Rectal smooth muscle tissue (tissue), 1 donor: ENCODE measurements at regions not wholly inside any gene's neighbourhood (a gene's known extent, or its start where the extent isn't known, plus 50 kb on each side); places are given as distances from the start of the nearest gene placed in this dataset.

Source experiments
- H3K27ac ChIP-seq: one replicate; pipeline ENCODE4 v1.7.0; 2013; ENCODE audit warnings: low read depth, low read length, inconsistent platforms
- H3K27me3 ChIP-seq: one replicate; pipeline ENCODE4 v1.7.0; 2013; ENCODE audit warnings: low read length; ENCODE audit not compliant: control insufficient read depth, insufficient read depth
- H3K36me3 ChIP-seq: one replicate; pipeline ENCODE4 v1.7.0; 2013; ENCODE audit warnings: low read length; ENCODE audit not compliant: control insufficient read depth, insufficient read depth
- H3K4me1 ChIP-seq: one replicate; pipeline ENCODE4 v1.7.0; 2013; ENCODE audit warnings: low read length; ENCODE audit not compliant: control insufficient read depth, insufficient read depth
- H3K4me3 ChIP-seq: one replicate; pipeline ENCODE4 v1.7.0; 2013; ENCODE audit warnings: low read length
- H3K9ac ChIP-seq: one replicate; pipeline ENCODE4 v1.7.0; 2013; ENCODE audit warnings: low read length

DNA sequence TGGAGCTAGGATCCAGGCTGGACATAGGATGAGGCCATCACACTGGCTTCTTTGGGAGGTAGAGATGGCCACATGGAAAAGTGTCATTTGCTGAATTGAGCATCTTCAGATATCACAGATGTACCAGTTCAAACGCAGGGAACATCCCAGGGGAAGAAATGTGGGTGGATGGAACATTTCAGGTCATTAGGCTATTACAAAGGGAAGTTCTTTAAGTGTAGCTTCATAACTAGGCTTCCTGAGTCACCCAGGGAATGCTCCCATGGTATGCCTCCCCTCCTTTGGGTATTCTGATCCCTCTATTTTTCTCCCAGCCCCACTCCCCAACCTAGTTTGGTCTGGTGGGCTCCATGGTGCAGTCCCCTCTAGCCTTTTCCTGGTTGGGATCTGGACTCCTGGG, 69.8 kb upstream of the IRX3 start:
- Histone ChIP-seq H3K4me1 (no peaks in the 10 kb centered on the region), H3K9ac (no peak overlapping the region), H3K27ac (no peak overlapping the region), H3K27me3 (no peaks in the 10 kb centered on the region), H3K4me3 (no peak overlapping the region), H3K36me3 (no peaks in the 10 kb centered on the region)

DNA sequence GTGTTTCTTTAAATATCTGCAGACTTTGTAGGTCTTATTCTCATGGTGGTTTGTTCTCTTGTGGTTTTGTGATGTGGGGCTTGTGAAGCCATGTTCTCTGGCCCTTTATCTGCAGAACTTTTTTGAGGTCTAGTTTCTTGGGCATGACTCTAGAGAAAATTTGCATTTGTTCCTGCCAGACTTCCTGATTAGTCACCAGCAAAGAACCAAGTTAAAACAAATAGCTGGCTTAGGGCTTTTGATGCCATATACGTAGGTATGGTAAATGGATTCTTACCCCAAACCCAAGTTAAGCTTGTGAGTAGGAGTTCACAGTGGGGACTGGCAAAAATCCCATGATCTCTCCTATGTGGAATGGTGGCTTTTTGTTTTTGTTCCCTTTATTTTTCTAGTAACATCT, 68.7 kb upstream of the IRX3 start:
- H3K27ac ChIP-seq, result no peak overlapping the region
- no peaks in the 10 kb centered on the region for H3K36me3 ChIP-seq
- no peaks in the 10 kb centered on the region for H3K27me3 ChIP-seq

DNA sequence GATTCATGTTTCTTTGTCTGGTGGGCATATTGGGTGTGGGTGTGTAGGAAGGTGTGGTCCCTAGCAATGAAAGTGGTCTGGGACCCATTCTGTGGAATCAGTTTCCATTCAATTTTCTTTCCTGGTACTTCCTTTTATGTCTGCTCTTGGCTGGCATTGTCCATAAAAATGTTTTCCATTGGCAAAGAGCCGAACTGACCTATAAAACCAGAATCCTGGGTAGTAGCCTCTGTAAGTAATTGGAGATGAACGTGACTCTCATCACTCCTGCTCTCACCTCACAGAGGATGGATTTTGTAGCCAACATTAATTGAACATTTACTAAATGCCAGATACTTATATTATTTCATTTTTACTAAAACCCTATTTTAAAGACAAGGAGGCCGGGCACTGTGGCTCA, 66.5 kb upstream of the IRX3 start:
- Histone ChIP-seq H3K36me3 (no peaks in the 10 kb centered on the region), H3K9ac (no peak overlapping the region), H3K27ac (no peak overlapping the region), H3K4me1 (no peaks in the 10 kb centered on the region), H3K4me3 (no peak overlapping the region), H3K27me3 (no peaks in the 10 kb centered on the region)

More for the DNA sequence above, 68.7 kb upstream of the IRX3 start:
- H3K9ac ChIP-seq, result no peak overlapping the region
- H3K4me3 ChIP-seq, result no peak overlapping the region
- H3K4me1 ChIP-seq, result no peaks in the 10 kb centered on the region

DNA sequence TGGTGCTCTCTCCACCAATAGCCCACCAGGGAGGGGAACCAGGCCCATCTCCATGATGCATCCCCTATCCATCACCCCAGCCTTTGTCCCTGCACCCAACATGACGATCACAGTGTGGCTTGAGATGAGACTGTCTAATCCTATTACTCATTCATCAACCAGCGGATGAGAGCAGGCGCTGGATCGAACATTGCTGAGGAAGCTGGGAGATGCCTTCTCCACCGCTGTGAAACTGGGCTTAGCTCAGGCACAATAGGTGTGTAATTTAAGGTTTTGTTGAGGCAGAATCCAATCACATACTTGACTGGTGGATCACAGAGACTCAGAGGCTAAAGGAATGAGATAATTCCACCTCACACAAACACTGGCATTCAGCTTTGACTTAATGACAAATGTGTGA, 64.6 kb upstream of the IRX3 start:
- Histone ChIP-seq H3K4me1 (no peaks in the 10 kb centered on the region), H3K36me3 (no peaks in the 10 kb centered on the region), H3K4me3 (no peak overlapping the region), H3K27ac (no peak overlapping the region), H3K9ac (no peak overlapping the region), H3K27me3 (no peaks in the 10 kb centered on the region)

DNA sequence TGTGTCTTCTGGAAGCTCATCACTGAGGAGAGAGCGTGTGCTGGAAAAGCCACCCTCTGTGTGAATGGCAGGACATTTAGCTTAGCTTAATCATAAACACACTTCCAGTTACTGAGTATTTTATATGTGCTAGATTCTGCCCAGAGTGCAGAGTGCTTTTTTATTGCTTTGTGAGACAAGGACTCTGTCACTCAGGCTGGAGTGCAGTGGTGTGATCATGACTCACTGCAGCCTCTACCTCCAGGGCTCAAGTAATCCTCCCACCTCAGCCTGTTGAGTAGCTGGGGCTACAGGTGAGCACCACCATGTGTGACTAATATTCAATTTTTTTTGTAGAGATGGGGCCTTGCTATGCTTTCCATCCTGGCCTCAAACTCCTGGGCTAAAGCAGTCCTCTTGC, 61.4 kb upstream of the IRX3 start:
- Histone ChIP-seq H3K9ac (no peak overlapping the region), H3K27me3 (no peaks in the 10 kb centered on the region), H3K4me3 (no peak overlapping the region), H3K4me1 (no peaks in the 10 kb centered on the region), H3K27ac (no peak overlapping the region), H3K36me3 (no peaks in the 10 kb centered on the region)

DNA sequence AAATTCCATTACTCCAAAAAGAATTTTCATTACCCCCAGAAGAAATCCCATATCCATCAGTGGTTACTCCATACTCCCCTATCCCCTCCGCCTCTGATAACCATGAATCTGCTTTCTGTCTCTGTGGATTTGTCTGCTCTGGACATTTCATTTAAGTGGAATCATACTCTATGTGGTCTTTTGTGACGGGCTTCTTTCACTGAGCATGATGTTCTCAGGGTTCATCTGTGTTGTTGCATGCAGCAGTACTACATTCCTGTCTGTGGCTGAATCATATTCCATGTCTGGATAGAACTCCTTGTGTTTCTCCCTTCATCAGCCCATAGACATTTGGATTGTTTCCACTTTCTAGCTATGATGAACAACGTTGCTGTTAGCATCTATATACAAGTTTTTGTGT, 59.5 kb upstream of the IRX3 start:
- no peaks in the 10 kb centered on the region for H3K4me1 ChIP-seq
- H3K27me3 ChIP-seq, result no peaks in the 10 kb centered on the region
- H3K9ac ChIP-seq, result no peak overlapping the region
- H3K27ac ChIP-seq, result no peak overlapping the region
- H3K4me3 ChIP-seq, result no peak overlapping the region
- no peaks in the 10 kb centered on the region for H3K36me3 ChIP-seq

DNA sequence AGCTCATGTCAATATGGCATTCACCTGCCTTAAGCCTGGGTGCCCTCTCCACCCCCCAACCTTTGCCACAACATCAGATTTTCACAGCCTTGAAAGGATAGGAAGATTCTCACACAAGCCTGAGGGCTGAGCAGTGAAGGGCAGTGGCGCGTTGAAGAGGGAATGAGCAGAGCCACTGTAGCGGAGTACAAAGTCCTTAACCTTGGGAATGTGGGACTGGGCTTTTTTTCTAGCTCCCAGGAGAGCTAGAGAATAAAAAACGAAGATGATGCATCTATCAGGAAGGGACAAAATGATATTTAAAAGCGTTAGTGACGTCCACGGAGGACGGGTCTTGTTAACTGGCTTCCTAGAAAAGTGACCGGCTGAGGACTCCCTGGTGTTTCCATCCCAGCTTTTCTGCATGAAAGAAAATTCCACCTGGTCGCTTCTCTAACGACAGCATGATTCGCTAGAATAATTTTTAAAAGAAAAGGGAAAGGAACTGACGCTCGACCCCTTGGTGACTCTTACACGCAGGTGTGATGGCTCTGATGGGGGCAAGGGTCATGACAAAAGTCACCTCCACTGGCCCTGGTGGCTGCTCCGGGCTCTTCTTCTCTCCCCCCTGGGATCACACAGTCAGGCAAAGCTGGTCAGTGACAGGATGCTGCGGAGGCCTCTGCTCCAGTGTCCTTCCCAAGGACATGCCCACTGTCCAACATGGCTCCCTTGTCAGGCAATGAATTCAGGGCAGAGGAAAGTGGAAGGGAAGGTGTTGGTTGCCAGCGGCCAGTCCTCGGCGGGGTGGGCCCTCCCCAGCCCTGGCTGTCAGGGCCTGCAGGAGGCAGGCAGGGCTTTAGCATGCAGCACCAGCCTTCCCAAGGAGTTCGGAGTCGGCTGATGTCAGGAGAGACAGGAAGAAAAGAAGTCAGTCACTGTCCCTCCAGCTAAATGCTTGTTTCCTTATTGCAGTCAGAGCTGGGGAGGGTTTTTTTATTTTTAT, 58.4 kb upstream of the IRX3 start:
- no peaks in the 10 kb centered on the region for H3K36me3 ChIP-seq
- H3K4me3 ChIP-seq, result no peak overlapping the region
- no peak overlapping the region for H3K27ac ChIP-seq
- no peak overlapping the region for H3K9ac ChIP-seq
- H3K4me1 ChIP-seq, result no peaks in the 10 kb centered on the region
- H3K27me3 ChIP-seq, result no peaks in the 10 kb centered on the region

DNA sequence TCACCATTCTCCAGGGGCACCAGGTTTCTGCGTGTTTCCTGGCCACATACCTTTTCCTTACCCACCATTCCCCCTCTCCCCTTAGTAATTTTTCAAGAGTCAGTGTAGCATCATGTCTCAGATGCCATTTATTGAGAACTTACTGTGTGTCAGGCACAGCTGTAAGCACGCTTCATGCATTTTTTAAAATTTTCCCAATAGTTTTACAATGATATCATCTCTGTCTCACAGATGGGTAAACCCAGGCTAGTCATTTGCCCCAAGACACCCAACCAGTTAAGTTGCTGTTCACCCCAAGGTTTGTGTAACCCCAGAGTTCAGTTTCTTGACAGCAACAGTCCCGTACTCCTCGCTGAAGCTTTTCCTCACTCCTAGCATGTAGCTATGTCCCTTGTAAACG, 56.4 kb upstream of the IRX3 start:
- Histone ChIP-seq H3K27me3 (no peaks in the 10 kb centered on the region), H3K4me3 (no peak overlapping the region), H3K27ac (no peak overlapping the region), H3K36me3 (no peaks in the 10 kb centered on the region), H3K9ac (no peak overlapping the region), H3K4me1 (no peaks in the 10 kb centered on the region)

DNA sequence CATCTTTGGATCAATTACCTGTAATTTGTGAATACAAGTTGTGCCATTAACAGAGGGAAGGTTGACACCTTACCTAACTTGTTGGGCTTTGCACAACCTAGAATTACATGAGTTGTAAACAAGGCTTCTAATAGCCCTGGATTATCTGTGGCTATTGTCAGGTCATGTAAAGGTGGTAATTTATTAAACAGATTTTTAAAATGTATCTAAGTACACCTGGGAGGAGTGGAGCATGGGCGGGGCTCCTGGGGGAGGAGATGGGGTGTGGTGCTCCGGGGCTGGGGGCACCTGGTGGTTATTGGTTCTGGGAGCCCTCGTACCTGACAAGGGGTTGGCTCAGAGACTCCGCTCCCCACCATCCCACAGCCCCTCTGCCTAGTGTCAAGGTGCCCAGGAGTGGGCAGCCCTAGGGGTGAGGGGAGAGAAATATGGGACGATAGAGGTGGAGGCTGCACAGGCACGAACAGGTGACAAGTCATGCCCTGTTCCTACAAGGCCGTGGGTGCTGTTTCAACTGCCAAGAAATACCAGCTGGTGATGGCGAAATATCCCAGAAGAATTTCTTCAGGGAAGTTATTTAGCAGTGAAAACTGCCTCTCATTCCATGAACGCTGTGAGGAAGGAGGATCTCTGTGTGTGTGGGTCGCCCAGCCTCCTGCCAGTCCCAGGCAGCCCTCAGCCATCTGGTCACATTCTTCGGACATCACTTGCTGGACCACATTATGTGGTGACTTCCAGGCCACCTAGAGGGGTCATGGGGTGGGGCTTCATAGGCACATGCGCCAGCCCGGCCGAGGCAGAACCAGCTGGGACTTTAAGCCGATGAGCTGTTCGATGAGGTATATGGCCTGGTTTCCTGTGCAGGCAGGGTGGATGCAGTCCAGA, 55.5 kb upstream of the IRX3 start:
- H3K27ac ChIP-seq, result no peak overlapping the region
- H3K9ac ChIP-seq, result no peak overlapping the region
- H3K4me1 ChIP-seq, result no peaks in the 10 kb centered on the region
- no peaks in the 10 kb centered on the region for H3K36me3 ChIP-seq
- no peak overlapping the region for H3K4me3 ChIP-seq
- no peaks in the 10 kb centered on the region for H3K27me3 ChIP-seq

DNA sequence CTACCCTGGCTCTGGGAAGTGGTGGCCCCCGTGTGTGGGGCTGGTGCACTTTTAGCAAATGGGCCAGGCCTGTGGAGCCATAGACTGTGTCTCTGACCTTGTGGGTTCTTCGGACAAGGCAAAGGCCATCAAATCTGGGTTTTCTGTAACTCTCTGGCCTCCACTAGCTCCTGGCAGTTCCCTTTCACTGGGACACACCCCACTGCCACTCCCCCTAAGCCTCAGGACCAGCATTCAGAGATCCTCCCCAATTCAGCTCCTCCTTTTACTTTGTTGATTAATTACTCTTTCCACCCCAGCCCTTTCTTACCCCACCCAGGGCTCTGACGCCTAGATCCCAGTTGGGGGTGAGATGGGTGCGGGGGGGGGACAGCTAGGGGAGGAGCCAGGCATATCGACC, 53.9 kb upstream of the IRX3 start:
- Histone ChIP-seq H3K27ac (no peak overlapping the region), H3K36me3 (no peaks in the 10 kb centered on the region), H3K9ac (no peak overlapping the region), H3K27me3 (no peaks in the 10 kb centered on the region), H3K4me1 (no peaks in the 10 kb centered on the region), H3K4me3 (no peak overlapping the region)

DNA sequence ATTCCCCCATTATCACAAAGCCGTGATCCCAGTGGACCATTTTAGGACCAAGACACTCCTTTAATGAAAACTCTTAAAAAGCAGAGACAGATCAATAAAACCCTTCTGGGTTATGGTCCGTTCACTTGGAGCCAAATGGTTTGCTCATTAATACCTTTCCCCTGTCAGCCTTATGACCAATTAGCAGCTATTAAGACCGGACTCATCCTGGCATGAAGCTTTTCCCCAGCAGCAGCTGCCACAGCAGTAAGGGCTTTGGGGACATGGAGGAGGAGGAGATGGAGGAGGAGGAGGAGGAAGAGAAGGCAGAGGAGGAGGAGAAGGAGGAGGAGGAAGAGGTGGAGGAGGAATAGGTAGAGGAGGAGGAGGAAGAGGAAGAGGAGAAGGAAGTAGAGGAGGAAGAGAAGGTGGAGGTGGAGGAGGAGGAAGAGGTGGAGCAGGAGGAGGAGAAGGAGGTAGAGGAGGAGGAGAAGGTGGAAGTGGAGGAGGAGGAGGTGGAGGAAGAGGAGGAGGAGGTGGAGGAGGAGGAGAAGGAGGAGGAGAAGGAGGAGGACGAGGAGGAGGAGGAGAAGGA, 50.1 kb upstream of the IRX3 start:
- no peaks in the 10 kb centered on the region for H3K4me1 ChIP-seq
- H3K9ac ChIP-seq, result no peak overlapping the region
- no peak overlapping the region for H3K4me3 ChIP-seq
- no peaks in the 10 kb centered on the region for H3K27me3 ChIP-seq
- no peaks in the 10 kb centered on the region for H3K36me3 ChIP-seq
- H3K27ac ChIP-seq, result no peak overlapping the region
